Head of caudate nucleus (tissue), 42 donors: ENCODE measurements at regions not wholly inside any gene's neighbourhood (a gene's known extent, or its start where the extent isn't known, plus 50 kb on each side); places are given as distances from the start of the nearest gene placed in this dataset.

ENCODE experiments used
- DNase-seq, 42 donors: peaks; one replicate each; pipeline versions ENCODE4 v3.0.0 to v3.0.0-alpha.2; 2020 to 2021; ENCODE audit warnings: mixed read lengths in 7 of 42
- intact Hi-C: fragments of 100-400 bp; cut with DNase I; formaldehyde crosslinking; loops from one replicate; pipeline ENCODE4 v1.15.0; 2022

GRCh38 chr2:205937211-205937610, 148.8 kb downstream of the INO80D start:
- intact Hi-C loops, result no loop called here
- DNase-seq, result no peak

GRCh38 chr2:205936446-205936845, 149.5 kb downstream of the INO80D start:
- no peak for DNase-seq
- intact Hi-C loops, result no loop called here

DNA sequence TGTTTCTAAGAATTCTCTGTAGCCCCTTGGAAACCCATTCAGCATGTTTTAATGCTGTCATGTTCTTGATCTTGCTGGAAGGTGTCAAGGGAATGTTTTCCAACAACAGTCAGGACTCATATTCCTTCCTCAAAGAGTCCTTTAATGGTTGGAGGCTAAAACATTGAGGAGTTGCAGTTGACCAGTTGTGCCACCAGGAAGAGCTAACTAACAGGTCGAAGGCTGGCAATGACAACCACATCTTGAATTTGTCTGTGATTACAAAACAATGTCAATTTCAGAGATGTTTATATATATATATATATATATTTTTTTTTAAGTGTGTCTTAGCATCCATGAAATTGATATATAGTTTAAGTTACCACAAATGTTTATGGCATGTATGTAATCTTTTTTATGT, 151.5 kb downstream of the INO80D start:
- intact Hi-C loops, result no loop called here
- DNase-seq, result no peak

DNA sequence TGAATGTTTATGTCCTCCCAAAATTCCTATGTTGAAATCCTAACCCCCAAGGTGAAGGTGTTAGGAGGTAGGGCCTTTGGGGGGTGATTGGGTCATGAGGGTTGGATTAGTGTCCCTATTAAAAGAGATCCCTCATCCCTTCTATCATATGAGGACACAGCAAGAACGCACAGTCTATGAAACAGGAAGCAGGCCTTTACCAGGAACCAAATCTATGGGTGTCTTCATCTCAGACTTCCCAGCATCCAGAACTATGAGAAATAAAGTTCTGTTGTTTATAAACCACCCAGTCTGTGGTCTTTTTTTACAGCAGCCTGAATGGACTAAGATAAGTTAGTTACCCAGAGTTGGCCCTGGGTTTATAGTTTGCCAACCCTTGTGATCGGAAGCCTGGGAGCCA, 153.1 kb downstream of the INO80D start:
- DNase-seq, result no peak
- intact Hi-C loops, result no loop called here

DNA sequence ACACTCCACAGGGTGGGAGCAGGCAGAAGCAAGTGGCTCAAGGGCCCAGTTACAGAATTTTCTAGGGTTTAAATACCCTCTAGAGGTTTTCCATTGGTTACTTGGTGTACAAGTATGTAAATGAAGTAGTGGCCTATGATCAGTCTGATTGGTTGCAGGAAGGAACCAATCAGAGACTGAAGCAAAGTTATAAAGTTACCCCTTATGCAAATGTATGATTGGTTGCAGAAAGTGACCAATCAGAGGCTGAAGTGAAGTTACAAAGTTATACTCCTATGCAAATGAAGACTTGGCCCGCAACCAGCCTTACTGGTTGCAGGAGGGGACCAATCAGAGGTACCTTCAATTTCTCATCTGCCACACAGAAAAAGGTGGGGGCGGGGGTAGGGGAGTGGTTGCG, 154.6 kb downstream of the INO80D start:
- DNase-seq, result no peak
- intact Hi-C loops, result no loop called here

GRCh38 chr2:205930209-205930608, 155.8 kb downstream of the INO80D start:
- no peak for DNase-seq
- intact Hi-C loops, result no loop called here

- intact Hi-C loops, result loop anchor here (10.0 kb wide), 1 partner anchor 165 kb away; no protein-coding TSS in a partner anchor
- DNase-seq, result no peak
Measured at GRCh38 chr2:205929246-205929942, 156.6 kb downstream of the INO80D start.

DNA sequence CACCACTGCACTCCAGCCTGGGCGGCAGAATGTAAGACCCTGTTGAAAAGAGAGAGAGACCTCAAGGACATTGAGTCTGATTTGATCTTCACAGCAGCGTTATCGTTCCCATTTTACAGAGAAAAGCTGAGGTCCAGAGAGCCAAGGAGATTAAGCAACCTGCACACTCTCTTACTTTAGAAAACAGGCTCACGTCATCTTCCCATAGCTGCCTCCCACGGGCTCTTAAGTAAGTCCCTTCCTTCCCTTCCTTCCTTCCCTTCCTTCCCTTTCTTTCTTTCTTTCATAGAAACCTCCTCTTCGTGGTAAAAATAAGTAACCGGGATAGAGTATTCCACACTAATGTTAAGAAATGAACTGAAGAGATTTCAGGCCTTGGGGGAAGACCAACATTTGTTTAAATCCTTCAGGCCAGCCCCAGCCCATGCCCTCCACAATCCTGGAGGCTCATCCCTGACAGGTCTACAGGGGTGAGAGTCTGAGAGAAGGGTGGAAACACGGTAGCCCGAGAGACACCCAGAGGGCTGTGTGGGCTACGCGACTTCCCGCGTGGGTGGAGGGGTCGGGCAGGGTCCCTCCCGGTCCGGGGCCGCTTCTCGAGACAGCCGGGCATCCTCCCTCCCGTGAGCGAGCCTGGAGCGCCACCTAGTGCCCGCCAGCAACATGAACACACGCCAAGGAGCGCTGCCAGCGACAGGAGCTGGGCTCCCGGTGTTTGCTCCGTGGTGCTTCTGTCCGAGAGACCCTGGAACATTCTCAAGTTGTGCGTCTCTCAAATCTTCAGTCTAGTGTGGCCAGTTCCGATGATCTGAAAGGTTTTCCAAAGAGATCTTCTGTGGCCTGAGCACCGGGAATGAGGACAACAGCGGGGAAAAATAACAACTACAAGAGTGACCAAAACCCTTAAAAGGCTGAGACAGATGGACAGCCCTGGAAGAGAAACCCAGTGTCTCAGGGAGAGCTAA, 160.3 kb downstream of the INO80D start:
- intact Hi-C loops, result loop anchor here (10.0 kb wide), 1 partner anchor 161 kb away; no protein-coding TSS in a partner anchor
- peak; percentile 47 to 91 (median 78) for DNase-seq

DNA sequence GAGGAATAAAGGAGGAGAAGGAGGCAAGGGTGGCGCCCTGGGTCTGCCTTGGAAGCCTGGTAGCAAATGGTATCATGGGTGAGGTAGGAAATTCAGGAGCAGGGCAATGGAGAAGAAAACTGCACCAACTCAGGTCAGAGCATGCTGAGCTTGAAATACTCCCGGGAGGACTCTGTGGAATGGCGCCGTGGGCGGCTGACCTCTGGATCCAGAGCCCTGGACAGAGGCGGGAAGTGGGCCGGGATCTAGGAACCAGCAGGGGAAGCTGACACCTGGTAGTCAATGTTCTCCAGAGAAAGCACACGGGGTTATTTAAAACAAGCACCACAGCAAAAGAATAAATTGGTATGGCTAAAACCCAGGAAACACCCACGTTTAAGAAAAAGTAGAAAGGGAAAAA, 161.3 kb downstream of the INO80D start:
- no peak for DNase-seq
- intact Hi-C loops, result loop anchor here (10.0 kb wide), 1 partner anchor 160 kb away; no protein-coding TSS in a partner anchor

DNA sequence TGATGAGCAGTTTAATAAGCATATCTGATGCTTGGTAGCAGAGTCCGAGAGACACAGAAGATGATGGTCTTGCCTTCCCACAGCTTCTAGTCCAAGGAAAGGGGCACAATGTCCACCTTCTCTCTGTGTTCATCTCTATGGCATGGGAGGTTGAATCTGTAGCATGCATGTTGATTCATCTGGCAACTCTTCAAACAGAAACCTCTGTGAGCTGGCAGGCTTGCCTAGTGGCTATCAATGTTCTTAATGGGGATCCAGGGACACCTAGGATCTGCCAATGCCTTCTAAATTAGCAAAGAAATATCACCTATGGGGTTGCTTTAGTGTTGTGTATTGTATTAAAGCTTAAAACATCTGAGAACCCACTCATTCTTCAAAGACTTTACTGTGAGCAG, 170.8 kb downstream of the INO80D start:
- intact Hi-C loops, result no loop called here
- no peak for DNase-seq

DNA sequence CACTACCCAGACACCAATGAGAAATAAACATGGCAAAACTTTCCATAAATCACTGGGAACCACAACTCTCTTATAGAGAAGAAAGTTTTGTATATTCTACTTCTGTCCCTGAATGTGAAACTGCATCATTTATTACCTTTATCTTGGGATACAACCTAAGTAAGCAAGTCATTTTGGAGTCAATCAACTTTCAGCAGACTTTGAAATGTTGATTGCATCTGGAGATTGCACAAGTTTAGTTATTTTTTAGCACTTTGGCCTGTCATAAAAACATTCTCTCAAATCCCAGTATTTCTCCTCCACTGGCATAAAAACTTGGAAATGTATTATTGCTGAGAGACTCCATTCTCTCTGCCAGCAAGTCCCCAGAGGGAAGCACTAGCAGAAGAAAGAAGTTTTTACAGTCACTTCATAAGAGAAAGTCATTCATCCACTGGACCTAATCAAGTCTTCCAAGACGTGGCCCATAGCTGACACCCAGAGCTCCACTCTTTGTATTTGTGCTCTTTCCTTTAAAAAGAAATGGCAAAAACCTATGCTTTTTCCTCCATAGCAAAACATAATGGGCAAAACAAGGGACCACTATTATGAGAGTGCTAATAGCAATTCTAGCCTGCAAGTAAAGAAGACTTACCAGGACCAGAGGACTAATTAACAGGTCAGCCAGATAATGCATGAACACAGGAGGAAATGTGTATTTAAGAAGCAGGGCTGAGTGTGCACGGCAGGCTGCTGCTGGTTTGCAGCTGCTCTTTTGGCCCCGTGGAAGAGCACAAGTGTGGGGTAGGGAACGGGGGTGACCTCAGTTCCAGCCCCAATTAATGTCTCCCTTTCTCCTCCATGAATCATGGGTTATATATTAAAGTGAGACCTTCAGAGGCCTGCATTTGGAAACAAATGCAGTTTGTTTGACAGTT, 171.5 kb downstream of the INO80D start:
- intact Hi-C loops, result no loop called here
- DNase-seq, result no peak

DNA sequence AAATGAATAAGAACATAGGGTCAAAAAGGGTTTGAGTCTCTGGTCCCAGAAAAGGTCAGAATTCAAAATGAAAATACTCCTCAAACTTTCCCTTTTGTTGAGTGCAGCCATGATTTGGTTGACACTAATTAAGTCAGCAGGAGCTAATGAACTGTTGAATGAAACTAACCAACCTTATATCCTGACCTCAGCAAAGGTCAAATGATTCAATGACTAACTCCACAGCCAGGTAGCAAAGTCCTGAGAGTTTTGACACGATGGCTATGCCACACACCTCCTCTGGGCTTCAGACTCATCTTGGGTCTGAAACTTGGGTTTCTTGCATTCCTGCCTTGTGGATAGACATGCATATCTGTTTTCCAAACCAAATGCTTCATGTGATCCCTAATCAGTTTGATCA, 172.3 kb downstream of the INO80D start:
- intact Hi-C loops, result no loop called here

DNA sequence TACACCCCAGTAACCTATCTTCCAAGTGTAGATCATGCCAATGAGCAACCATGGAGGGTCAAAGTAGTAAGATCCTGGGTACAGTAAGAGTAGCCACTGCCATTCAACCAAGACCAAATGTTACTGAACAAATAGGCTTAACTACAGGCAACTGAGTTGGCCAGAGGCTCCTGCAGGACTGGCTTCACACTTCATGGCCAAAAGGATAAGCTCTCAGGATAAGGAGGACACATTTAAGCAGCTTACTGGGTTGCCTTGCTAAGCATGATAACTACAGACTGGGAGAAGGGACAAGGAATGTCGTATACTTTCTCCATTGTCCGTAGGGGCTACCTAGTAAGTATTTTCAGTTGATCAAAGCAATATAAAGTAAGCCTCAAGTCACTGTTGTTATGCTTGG, 174.7 kb downstream of the INO80D start:
- intact Hi-C loops, result no loop called here
- DNase-seq, result no peak

More for the DNA sequence above, 172.3 kb downstream of the INO80D start:
- DNase-seq, result no peak

GRCh38 chr2:205909184-205909572, 176.8 kb downstream of the INO80D start:
- no peak for DNase-seq
- intact Hi-C loops, result no loop called here

DNA sequence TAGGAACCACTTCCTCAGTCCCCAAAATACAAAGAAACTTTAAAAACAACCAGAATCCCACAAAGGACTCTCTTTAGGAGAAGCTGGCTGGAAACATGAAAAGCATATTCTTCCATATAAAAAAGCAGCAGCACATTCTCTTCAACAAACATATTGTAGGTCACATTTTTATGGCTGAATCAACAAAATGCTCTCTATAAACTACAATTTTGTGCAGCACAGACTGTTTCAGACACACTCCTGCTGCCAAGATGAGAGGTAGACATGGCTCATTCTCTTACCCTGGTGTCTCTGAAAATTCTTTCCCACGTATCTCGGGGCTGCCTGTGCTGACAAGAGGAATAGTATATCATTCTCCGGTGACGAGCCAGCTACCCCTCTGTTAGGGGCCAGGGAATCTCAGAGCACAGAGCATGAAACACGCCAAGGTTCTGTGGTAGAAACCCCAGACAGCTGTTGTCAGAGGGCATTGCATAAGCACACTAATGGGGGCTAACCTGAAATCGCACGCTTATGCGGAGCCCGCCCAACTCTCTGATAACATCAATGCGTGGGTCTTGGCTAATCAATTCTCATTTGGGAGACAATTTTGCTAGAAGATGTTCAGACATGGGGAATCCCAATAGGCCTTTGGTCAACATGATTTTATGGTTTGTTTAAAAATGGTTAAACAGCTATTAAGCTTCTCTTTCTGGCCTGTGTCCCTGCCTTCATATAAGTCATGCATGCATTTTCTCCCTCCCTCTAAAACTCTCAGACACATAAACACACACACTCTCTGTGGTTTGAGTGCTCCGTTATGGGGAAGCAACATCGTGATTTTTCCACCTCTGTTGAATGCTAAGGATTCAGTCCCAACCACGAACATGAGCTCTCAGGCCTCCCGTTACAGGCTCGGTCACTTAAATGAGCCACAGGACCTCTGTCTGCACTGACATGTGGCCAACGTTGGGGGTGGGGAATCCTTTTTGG, 177.5 kb downstream of the INO80D start:
- DNase-seq, result no peak
- intact Hi-C loops, result no loop called here

DNA sequence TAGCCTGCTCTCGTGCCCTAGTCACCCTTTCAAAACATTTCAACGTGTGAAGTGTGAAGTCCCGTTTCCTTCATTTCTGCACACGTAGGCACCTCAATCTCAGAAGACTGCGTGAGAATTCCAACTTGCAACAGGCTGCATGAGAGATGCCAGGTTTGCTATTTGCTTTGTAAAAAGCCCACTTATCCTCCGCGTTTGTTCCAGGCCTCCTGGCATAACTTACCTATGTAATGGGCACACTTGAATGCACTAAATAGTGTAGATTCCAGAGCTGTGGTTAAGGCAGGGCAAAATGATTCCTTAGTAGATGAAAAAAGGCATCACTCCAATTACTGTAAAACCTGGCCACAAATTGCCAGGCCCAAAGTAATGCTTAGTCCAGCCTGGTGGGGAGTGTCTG, 179.6 kb downstream of the INO80D start:
- intact Hi-C loops, result no loop called here
- DNase-seq, result no peak

GRCh38 chr2:205905576-205905975, 180.4 kb downstream of the INO80D start:
- DNase-seq, result no peak
- intact Hi-C loops, result no loop called here

- DNase-seq, result no peak
- intact Hi-C loops, result no loop called here
Measured at GRCh38 chr2:205904873-205905272, 181.1 kb downstream of the INO80D start.
